ENCODE measurements at regions not wholly inside any gene's neighbourhood (a gene's known extent, or its start where the extent isn't known, plus 50 kb on each side); places are given as distances from the start of the nearest gene placed in this dataset.

- H3K4me3 Mint-ChIP-seq (ENCODE audit: low read depth, unreplicated experiment) = no peak overlapping the region
- TF ChIP-seq, protein P1, sequence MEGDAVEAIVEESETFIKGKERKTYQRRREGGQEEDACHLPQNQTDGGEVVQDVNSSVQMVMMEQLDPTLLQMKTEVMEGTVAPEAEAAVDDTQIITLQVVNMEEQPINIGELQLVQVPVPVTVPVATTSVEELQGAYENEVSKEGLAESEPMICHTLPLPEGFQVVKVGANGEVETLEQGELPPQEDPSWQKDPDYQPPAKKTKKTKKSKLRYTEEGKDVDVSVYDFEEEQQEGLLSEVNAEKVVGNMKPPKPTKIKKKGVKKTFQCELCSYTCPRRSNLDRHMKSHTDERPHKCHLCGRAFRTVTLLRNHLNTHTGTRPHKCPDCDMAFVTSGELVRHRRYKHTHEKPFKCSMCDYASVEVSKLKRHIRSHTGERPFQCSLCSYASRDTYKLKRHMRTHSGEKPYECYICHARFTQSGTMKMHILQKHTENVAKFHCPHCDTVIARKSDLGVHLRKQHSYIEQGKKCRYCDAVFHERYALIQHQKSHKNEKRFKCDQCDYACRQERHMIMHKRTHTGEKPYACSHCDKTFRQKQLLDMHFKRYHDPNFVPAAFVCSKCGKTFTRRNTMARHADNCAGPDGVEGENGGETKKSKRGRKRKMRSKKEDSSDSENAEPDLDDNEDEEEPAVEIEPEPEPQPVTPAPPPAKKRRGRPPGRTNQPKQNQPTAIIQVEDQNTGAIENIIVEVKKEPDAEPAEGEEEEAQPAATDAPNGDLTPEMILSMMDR (IDR thresholded peaks at IDR 0.05; ENCODE audit: unreplicated experiment) = no peak
- CTCF ChIA-PET = interaction anchor here (0.6 to 0.7 kb wide), 2 partner anchors 11 to 152 kb away, joined by 3 read pairs; no protein-coding TSS in a partner anchor
- H3K4me1 Mint-ChIP-seq (ENCODE audit: low read depth, unreplicated experiment) = no peaks in the 10 kb centered on the region
- DNase-seq = no peak
- H3K27me3 Mint-ChIP-seq (ENCODE audit: unreplicated experiment) = peaks cover 63% of the 10 kb centered on the region
- no peaks in the 10 kb centered on the region for H3K9me3 Mint-ChIP-seq (ENCODE audit: low read depth, unreplicated experiment)
- intact Hi-C loops (cut with micrococcal nuclease; ENCODE audit: unreplicated experiment) = no loop called here
- BruUV-seq (replicated peaks) = no TSS peak
- H3K27ac Mint-ChIP-seq (ENCODE audit: unreplicated experiment) = no peak overlapping the region
- H3K36me3 Mint-ChIP-seq (ENCODE audit: insufficient read depth, unreplicated experiment) = no peaks in the 10 kb centered on the region
These were observed 49.7 kb upstream of the TOP3B start for GRCh38 chr22:22032099-22032905.

All from Calu3 (cell line).